Hepatocyte (in vitro differentiated cells): ENCODE measurements at regions not wholly inside any gene's neighbourhood (a gene's known extent, or its start where the extent isn't known, plus 50 kb on each side); places are given as distances from the start of the nearest gene placed in this dataset.

ENCODE experiments used
- DNase-seq: peaks from one replicate; pipeline ENCODE4 v3.0.0-alpha.2; 2016; ENCODE audit warnings: low spot score
- H2AFZ ChIP-seq: fragments of 200-600 bp; sonication (generic); 2 replicates; pipeline ENCODE4 v1.6.0; 2016; ENCODE audit warnings: antibody characterized with exemption, mild to moderate bottlenecking
- H3K27ac ChIP-seq: fragments of 200-600 bp; sonication (generic); 2 replicates; pipeline ENCODE4 v1.5.1; 2016; ENCODE audit warnings: mild to moderate bottlenecking
- H3K27me3 ChIP-seq: fragments of 200-600 bp; sonication (generic); 2 replicates; pipeline ENCODE4 v1.6.1; 2016
- H3K36me3 ChIP-seq: fragments of 200-600 bp; sonication (generic); replicated peaks from 2 replicates; pipeline ENCODE4 v1.5.1; 2016; ENCODE audit warnings: low read depth; ENCODE audit not compliant: insufficient read depth
- H3K4me1 ChIP-seq: fragments of 200-600 bp; sonication (generic); 2 replicates; pipeline ENCODE4 v1.5.1; 2016; ENCODE audit warnings: mild to moderate bottlenecking, moderate library complexity; ENCODE audit not compliant: insufficient read depth
- H3K4me2 ChIP-seq: fragments of 200-600 bp; sonication (generic); 2 replicates; pipeline ENCODE4 v1.6.0; 2016
- H3K4me3 ChIP-seq: fragments of 200-600 bp; sonication (generic); 2 replicates; pipeline ENCODE4 v1.5.1; 2016; ENCODE audit warnings: mild to moderate bottlenecking
- H3K79me2 ChIP-seq: fragments of 200-600 bp; sonication (generic); 2 replicates; pipeline ENCODE4 v1.6.0; 2017; ENCODE audit warnings: mild to moderate bottlenecking
- H3K9me2 ChIP-seq: fragments of 200-600 bp; sonication (generic); replicated peaks from 2 replicates; pipeline ENCODE4 v1.6.0; 2017; ENCODE audit warnings: mild to moderate bottlenecking; ENCODE audit not compliant: insufficient read depth
- H3K9me3 ChIP-seq: fragments of 200-600 bp; sonication (generic); 2 replicates; pipeline ENCODE4 v1.5.1; 2016; ENCODE audit warnings: low read depth, mild to moderate bottlenecking
- H4K20me1 ChIP-seq: fragments of 200-600 bp; sonication (generic); 2 replicates; pipeline ENCODE4 v1.6.0; 2016; ENCODE audit warnings: mild to moderate bottlenecking; ENCODE audit not compliant: insufficient read depth, poor library complexity, severe bottlenecking
- CTCF ChIP-seq: fragments of 200-600 bp; sonication (generic); IDR thresholded peaks from 2 replicates; pipeline ENCODE4 v1.5.1; 2016; ENCODE audit warnings: antibody characterized with exemption, mild to moderate bottlenecking; ENCODE audit not compliant: poor library complexity
- EZH2 ChIP-seq: fragments of 200-600 bp; sonication (generic); IDR thresholded peaks from 2 replicates; pipeline ENCODE4 v1.6.1; 2016; ENCODE audit warnings: antibody characterized with exemption, mild to moderate bottlenecking, borderline replicate concordance
- EZH2phosphoT487 ChIP-seq: fragments of 200-600 bp; sonication (generic); IDR thresholded peaks from one replicate; pipeline ENCODE4 v1.6.1; 2018; ENCODE audit warnings: antibody characterized with exemption, mild to moderate bottlenecking, low read depth, moderate library complexity; ENCODE audit not compliant: unreplicated experiment, severe bottlenecking
- WGBS: methylation state at CpG from one replicate; pipeline ENCODE4 v1.1.6; 2016; ENCODE audit warnings: low lambda C conversion rate; ENCODE audit errors: missing lambda C conversion rate; 5-methylcytosine and 5-hydroxymethylcytosine counted together

GRCh38 chr21:15650735-15651134 lies 79.0 kb upstream of the USP25 start:
- Histone ChIP-seq H4K20me1 (no peaks in the 10 kb centered on the region), H3K4me3 (no peak overlapping the region), H3K4me1 (no peaks in the 10 kb centered on the region), H3K79me2 (no peaks in the 10 kb centered on the region), H3K9me2 (no peaks in the 10 kb centered on the region), H3K4me2 (no peak overlapping the region), H3K27me3 (no peaks in the 10 kb centered on the region), H2AFZ (peak overlapping the region; percentile 41), H3K27ac (no peak overlapping the region), H3K9me3 (no peaks in the 10 kb centered on the region), H3K36me3 (no peaks in the 10 kb centered on the region)
- TF ChIP-seq CTCF (no peak), EZH2phosphoT487 (no peak), EZH2 (no peak)
- no peak for DNase-seq
- WGBS, result 85% methylated on average over 3 of the region's 3 CpGs

GRCh38 chr21:15651172-15651571 lies 78.6 kb upstream of the USP25 start:
- no peak overlapping the region for H3K4me2 ChIP-seq
- no peak overlapping the region for H3K4me3 ChIP-seq
- H3K4me1 ChIP-seq, result no peaks in the 10 kb centered on the region
- H3K9me2 ChIP-seq, result no peaks in the 10 kb centered on the region
- H3K27ac ChIP-seq, result no peak overlapping the region
- no peak overlapping the region for H2AFZ ChIP-seq
- no peaks in the 10 kb centered on the region for H4K20me1 ChIP-seq
- no peaks in the 10 kb centered on the region for H3K9me3 ChIP-seq
- no peaks in the 10 kb centered on the region for H3K79me2 ChIP-seq
- TF ChIP-seq CTCF (no peak), EZH2phosphoT487 (no peak), EZH2 (no peak)
- no peak for DNase-seq
- H3K36me3 ChIP-seq, result no peaks in the 10 kb centered on the region
- WGBS, result 48% methylated on average over 3 of the region's 3 CpGs
- H3K27me3 ChIP-seq, result no peaks in the 10 kb centered on the region

- Histone ChIP-seq H3K9me2 (no peaks in the 10 kb centered on the region), H3K79me2 (no peaks in the 10 kb centered on the region), H3K9me3 (no peaks in the 10 kb centered on the region), H2AFZ (no peak overlapping the region), H3K4me2 (no peak overlapping the region), H3K27me3 (no peaks in the 10 kb centered on the region), H3K4me3 (no peak overlapping the region), H3K27ac (no peak overlapping the region), H3K4me1 (no peaks in the 10 kb centered on the region), H3K36me3 (no peaks in the 10 kb centered on the region), H4K20me1 (no peaks in the 10 kb centered on the region)
- TF ChIP-seq CTCF (no peak), EZH2 (no peak), EZH2phosphoT487 (no peak)
- DNase-seq, result no peak
- 59% methylated on average over 2 of the region's 2 CpGs for WGBS
Measured at GRCh38 chr21:15653710-15654109, 76.1 kb upstream of the USP25 start.

GRCh38 chr21:15654171-15654570 lies 75.6 kb upstream of the USP25 start:
- H3K9me2 ChIP-seq, result no peaks in the 10 kb centered on the region
- 99% methylated on average over 6 of the region's 6 CpGs for WGBS
- no peaks in the 10 kb centered on the region for H3K4me1 ChIP-seq
- H3K27me3 ChIP-seq, result no peaks in the 10 kb centered on the region
- TF ChIP-seq CTCF (no peak), EZH2 (no peak), EZH2phosphoT487 (no peak)
- no peak overlapping the region for H3K27ac ChIP-seq
- no peak overlapping the region for H3K4me3 ChIP-seq
- no peak for DNase-seq
- no peaks in the 10 kb centered on the region for H3K36me3 ChIP-seq
- no peak overlapping the region for H3K4me2 ChIP-seq
- H2AFZ ChIP-seq, result no peak overlapping the region
- H3K9me3 ChIP-seq, result no peaks in the 10 kb centered on the region
- no peaks in the 10 kb centered on the region for H4K20me1 ChIP-seq
- no peaks in the 10 kb centered on the region for H3K79me2 ChIP-seq
